MM.1S (cell line): ENCODE measurements at regions not wholly inside any gene's neighbourhood (a gene's known extent, or its start where the extent isn't known, plus 50 kb on each side); places are given as distances from the start of the nearest gene placed in this dataset.

Experiments
- DNase-seq: peaks from one replicate; pipeline ENCODE4 v3.0.0-alpha.2; 2015
- H2AFZ ChIP-seq: fragments of 300-600 bp; sonication (generic); 2 replicates; pipeline ENCODE4 v1.6.0; 2016; ENCODE audit warnings: antibody characterized with exemption, low read length
- H3F3A ChIP-seq: fragments of 300-600 bp; sonication (generic); 2 replicates; pipeline ENCODE4 v1.6.1; 2016; ENCODE audit warnings: mild to moderate bottlenecking, antibody characterized with exemption, low read length, moderate library complexity, mixed read lengths; ENCODE audit not compliant: insufficient read depth
- H3K27ac ChIP-seq: fragments of 300-600 bp; sonication (generic); 2 replicates; pipeline ENCODE4 v1.5.1; 2016; ENCODE audit warnings: mild to moderate bottlenecking, low read length
- H3K27me3 ChIP-seq: fragments of 300-600 bp; sonication (generic); replicated peaks from 2 replicates; pipeline ENCODE4 v1.6.0; 2016; ENCODE audit warnings: low read length; ENCODE audit not compliant: insufficient read depth
- H3K36me3 ChIP-seq: fragments of 300-600 bp; sonication (generic); replicated peaks from 2 replicates; pipeline ENCODE4 v1.6.1; 2016; ENCODE audit warnings: mild to moderate bottlenecking, low read length, mixed read lengths; ENCODE audit not compliant: insufficient read depth
- H3K4me1 ChIP-seq: fragments of 300-600 bp; sonication (generic); 2 replicates; pipeline ENCODE4 v1.6.1; 2016; ENCODE audit warnings: low read length, mixed read lengths
- H3K4me2 ChIP-seq: fragments of 300-600 bp; sonication (generic); 2 replicates; pipeline ENCODE4 v1.6.0; 2016; ENCODE audit warnings: low read depth, low read length
- H3K4me3 ChIP-seq: fragments of 300-600 bp; sonication (generic); 2 replicates; pipeline ENCODE4 v1.5.1; 2016; ENCODE audit warnings: low read length, mixed read lengths
- H3K79me2 ChIP-seq: fragments of 300-600 bp; sonication (generic); 2 replicates; pipeline ENCODE4 v1.6.1; 2016; ENCODE audit warnings: mixed run types, low read length, mixed read lengths
- H3K9ac ChIP-seq: fragments of 300-600 bp; sonication (generic); 2 replicates; pipeline ENCODE4 v1.6.1; 2016; ENCODE audit warnings: low read length, mixed read lengths
- H3K9me2 ChIP-seq: fragments of 300-600 bp; sonication (generic); replicated peaks from 2 replicates; pipeline ENCODE4 v1.6.1; 2016; ENCODE audit warnings: mild to moderate bottlenecking, low read length, mixed read lengths; ENCODE audit not compliant: insufficient read depth
- H3K9me3 ChIP-seq: fragments of 300-600 bp; sonication (generic); replicated peaks from 2 replicates; pipeline ENCODE4 v1.6.1; 2016; ENCODE audit warnings: mild to moderate bottlenecking, low read length, mixed read lengths; ENCODE audit not compliant: insufficient read depth
- H4K20me1 ChIP-seq: fragments of 300-600 bp; sonication (generic); 2 replicates; pipeline ENCODE4 v1.6.1; 2016; ENCODE audit warnings: mild to moderate bottlenecking, low read length, moderate library complexity, mixed read lengths; ENCODE audit not compliant: insufficient read depth
- EZH2 ChIP-seq: fragments of 300-600 bp; sonication (generic); optimal IDR thresholded peaks from 2 replicates; pipeline ENCODE3; 2017; ENCODE audit warnings: low read depth, mild to moderate bottlenecking, antibody characterized with exemption, low read length, mixed read lengths
- EZH2phosphoT487 ChIP-seq: fragments of 300-600 bp; sonication (generic); IDR thresholded peaks from 2 replicates; pipeline ENCODE4 v1.6.1; 2018; ENCODE audit warnings: antibody characterized with exemption, low read length
- TF ChIP-seq, protein P1 (sequence below): fragments of 300-600 bp; sonication (generic); IDR thresholded peaks from 2 replicates; pipeline ENCODE4 v1.5.1; 2016; ENCODE audit warnings: antibody characterized with exemption, low read length, mixed read lengths

DNA sequence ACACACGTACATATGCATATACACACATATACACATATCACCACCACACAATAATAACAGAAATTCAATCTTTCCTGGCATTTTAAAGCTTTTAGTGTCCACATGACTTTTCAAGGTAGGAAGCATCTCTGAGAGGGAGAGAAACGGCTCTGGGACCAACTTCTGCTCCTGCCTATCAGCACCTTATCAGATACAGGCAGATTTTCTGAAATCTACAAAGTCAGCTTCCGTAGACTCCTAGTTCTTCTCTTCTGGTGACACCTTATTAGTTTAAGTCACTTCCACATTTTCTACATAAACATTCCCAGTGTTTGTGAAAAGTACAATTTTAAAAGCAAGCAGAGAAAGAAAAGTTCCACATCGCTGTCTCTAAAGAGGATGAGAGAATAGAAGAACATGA, 74.5 kb downstream of the ZNF22 start:
- DNase-seq = no peak
- H3F3A ChIP-seq = no peaks in the 10 kb centered on the region
- no peaks in the 10 kb centered on the region for H3K4me1 ChIP-seq

DNA sequence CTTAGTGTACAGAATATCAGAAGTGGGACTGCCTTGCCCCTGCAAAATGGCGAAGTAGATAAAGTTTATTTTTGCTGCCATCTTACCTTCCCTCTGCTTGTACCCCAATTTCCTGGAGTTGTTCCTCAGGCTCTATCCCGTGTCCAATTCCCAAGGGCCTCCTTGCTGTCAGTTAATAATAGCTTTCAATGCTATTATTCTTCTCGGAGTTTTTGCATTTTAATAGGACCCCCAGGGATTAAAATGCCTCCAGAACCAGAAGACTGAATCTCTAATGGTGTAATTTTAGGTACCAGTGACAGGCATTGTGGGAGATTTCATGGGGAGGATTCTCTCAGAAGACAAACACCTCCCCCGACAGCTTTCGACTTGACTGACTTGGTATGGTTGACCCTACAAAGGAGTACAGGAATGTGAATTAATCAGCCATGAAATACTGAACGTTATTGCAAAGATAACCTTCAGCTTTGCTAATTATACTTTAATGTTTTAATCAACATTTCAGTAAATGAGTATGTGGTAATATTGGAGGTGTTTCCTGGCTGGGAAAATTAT, 75.2 kb downstream of the ZNF22 start:
- no peaks in the 10 kb centered on the region for H3K4me1 ChIP-seq
- no peak overlapping the region for H3K27ac ChIP-seq
- no peak for DNase-seq
- H3K9me3 ChIP-seq = no peaks in the 10 kb centered on the region
- no peaks in the 10 kb centered on the region for H3F3A ChIP-seq
- no peak overlapping the region for H3K9ac ChIP-seq
- no peak overlapping the region for H3K4me3 ChIP-seq
- H3K27me3 ChIP-seq = no peaks in the 10 kb centered on the region
- H3K4me2 ChIP-seq = no peak overlapping the region
- H2AFZ ChIP-seq = no peak overlapping the region
- no peaks in the 10 kb centered on the region for H3K79me2 ChIP-seq
- H4K20me1 ChIP-seq = no peaks in the 10 kb centered on the region
- TF ChIP-seq EZH2phosphoT487 (no peak), EZH2 (no peak)
- TF ChIP-seq, protein P1, sequence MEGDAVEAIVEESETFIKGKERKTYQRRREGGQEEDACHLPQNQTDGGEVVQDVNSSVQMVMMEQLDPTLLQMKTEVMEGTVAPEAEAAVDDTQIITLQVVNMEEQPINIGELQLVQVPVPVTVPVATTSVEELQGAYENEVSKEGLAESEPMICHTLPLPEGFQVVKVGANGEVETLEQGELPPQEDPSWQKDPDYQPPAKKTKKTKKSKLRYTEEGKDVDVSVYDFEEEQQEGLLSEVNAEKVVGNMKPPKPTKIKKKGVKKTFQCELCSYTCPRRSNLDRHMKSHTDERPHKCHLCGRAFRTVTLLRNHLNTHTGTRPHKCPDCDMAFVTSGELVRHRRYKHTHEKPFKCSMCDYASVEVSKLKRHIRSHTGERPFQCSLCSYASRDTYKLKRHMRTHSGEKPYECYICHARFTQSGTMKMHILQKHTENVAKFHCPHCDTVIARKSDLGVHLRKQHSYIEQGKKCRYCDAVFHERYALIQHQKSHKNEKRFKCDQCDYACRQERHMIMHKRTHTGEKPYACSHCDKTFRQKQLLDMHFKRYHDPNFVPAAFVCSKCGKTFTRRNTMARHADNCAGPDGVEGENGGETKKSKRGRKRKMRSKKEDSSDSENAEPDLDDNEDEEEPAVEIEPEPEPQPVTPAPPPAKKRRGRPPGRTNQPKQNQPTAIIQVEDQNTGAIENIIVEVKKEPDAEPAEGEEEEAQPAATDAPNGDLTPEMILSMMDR = no peak
- no peaks in the 10 kb centered on the region for H3K36me3 ChIP-seq
- H3K9me2 ChIP-seq = no peaks in the 10 kb centered on the region

More for the DNA sequence above, 74.5 kb downstream of the ZNF22 start:
- Histone ChIP-seq H2AFZ (no peak overlapping the region), H3K9ac (no peak overlapping the region), H3K27ac (no peak overlapping the region), H3K4me2 (no peak overlapping the region), H3K36me3 (no peaks in the 10 kb centered on the region), H3K27me3 (no peaks in the 10 kb centered on the region), H4K20me1 (no peaks in the 10 kb centered on the region), H3K79me2 (no peaks in the 10 kb centered on the region), H3K9me3 (no peaks in the 10 kb centered on the region), H3K9me2 (no peaks in the 10 kb centered on the region), H3K4me3 (no peak overlapping the region)
- no peak for TF ChIP-seq EZH2phosphoT487
- TF ChIP-seq, protein P1 = no peak
- no peak for TF ChIP-seq EZH2

DNA sequence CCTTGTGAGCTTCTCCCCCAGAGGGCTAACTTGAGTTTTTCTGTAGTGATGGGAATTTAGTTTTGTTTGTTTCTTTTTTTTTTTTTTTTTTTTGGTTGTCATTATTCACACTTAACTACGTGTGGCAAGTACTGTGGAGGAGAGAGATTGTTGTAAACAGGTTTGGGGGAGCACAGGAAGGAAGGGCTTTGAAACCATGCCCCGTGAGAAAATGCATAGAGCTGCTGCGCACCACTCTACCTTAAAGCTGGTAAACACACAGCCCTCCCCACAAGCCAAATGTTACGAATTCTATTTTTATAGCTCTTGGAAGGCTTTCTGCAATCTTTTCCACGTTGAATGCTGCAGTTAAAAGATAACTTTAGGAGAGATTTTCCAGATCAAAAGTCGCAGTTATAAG, 76.2 kb downstream of the ZNF22 start:
- Histone ChIP-seq H3K9me3 (no peaks in the 10 kb centered on the region), H4K20me1 (no peaks in the 10 kb centered on the region), H3K27me3 (no peaks in the 10 kb centered on the region), H3K4me3 (no peak overlapping the region), H3K27ac (no peak overlapping the region), H3K9ac (no peak overlapping the region), H3F3A (no peaks in the 10 kb centered on the region), H2AFZ (no peak overlapping the region), H3K4me1 (no peaks in the 10 kb centered on the region), H3K4me2 (no peak overlapping the region), H3K36me3 (no peaks in the 10 kb centered on the region), H3K79me2 (no peaks in the 10 kb centered on the region), H3K9me2 (no peaks in the 10 kb centered on the region)
- no peak for DNase-seq
- TF ChIP-seq EZH2 (no peak), EZH2phosphoT487 (no peak)
- TF ChIP-seq, protein P1 = no peak
